ENCODE measurements at regions not wholly inside any gene's neighbourhood (a gene's known extent, or its start where the extent isn't known, plus 50 kb on each side); places are given as distances from the start of the nearest gene placed in this dataset.

- Histone ChIP-seq H2AFZ (ENCODE audit: insufficient read depth, low read depth, low read length, poor library complexity, severe bottlenecking) (no peak overlapping the region), H3K27ac (ENCODE audit: low read length in 2 of 2) (no peak overlapping the region), H3K36me3 (replicated peaks in 1 of 2; ENCODE audit: control extremely low read depth in 1 of 2, control insufficient read depth in 1 of 2, extremely low read depth in 1 of 2, insufficient read depth in 2 of 2, low read length in 1 of 2) (no peaks in the 10 kb centered on the region), H3K4me2 (replicated peaks; ENCODE audit: low read depth, low read length, poor library complexity, severe bottlenecking) (no peak overlapping the region), H3K9me3 (ENCODE audit: control extremely low read depth in 1 of 3, control insufficient read depth in 2 of 3, insufficient read depth in 1 of 3, low read length in 2 of 3) (no peaks in the 10 kb centered on the region), H3K27me3 (replicated peaks in 1 of 4; ENCODE audit: control extremely low read depth in 1 of 4, control insufficient read depth in 3 of 4, insufficient read depth in 4 of 4, low read length in 3 of 4) (no peaks in the 10 kb centered on the region), H3K4me1 (ENCODE audit: control insufficient read depth in 2 of 2, insufficient read depth in 2 of 2, low read length in 2 of 2) (no peaks in the 10 kb centered on the region), H4K20me1 (ENCODE audit: control insufficient read depth, insufficient read depth, low read length, poor library complexity, severe bottlenecking) (no peaks in the 10 kb centered on the region), H3K9ac (ENCODE audit: low read length) (no peak overlapping the region), H3K79me2 (ENCODE audit: control insufficient read depth, insufficient read depth, low read length) (no peaks in the 10 kb centered on the region), H3K4me3 (ENCODE audit: control extremely low read depth in 1 of 5, extremely low read depth in 1 of 5, insufficient read depth in 1 of 5, low read depth in 2 of 5, low read length in 4 of 5) (no peak overlapping the region)
- Mint-ChIP-seq H3K27ac (no peak overlapping the region), H3K9me3 (ENCODE audit: insufficient read depth) (no peaks in the 10 kb centered on the region), H3K27me3 (peaks cover 5% of the 10 kb centered on the region), H3K4me1 (no peaks in the 10 kb centered on the region), H3K4me3 (no peak overlapping the region)
- DNase-seq: no peak
- no peak for ATAC-seq (ENCODE audit: low read depth)
- WGBS (ENCODE audit: insufficient coverage): no CpG with 5 or more reads among the region's 1 CpG
- TF ChIP-seq EZH2 (IDR thresholded peaks at IDR 0.05; ENCODE audit: borderline replicate concordance, insufficient read depth, low read depth, low read length, poor library complexity, severe bottlenecking): no peak
- TF ChIP-seq CTCF (IDR thresholded peaks at IDR 0.05): no peak
- ChIA-PET POLR2A (no interaction called here), CTCF (no interaction called here)
- intact Hi-C loops (cut with micrococcal nuclease): no loop called here
Observed at GRCh38 chr5:58262226-58262625, 197.7 kb downstream of the PLK2 start.

GRCh38 chr5:58261605-58262004, 198.3 kb downstream of the PLK2 start:
- H3K27me3 Mint-ChIP-seq: peaks cover 5% of the 10 kb centered on the region
- 100% methylated on average over 2 of the region's 4 CpGs for WGBS (ENCODE audit: insufficient coverage)
- no peaks in the 10 kb centered on the region for H4K20me1 ChIP-seq (ENCODE audit: control insufficient read depth, insufficient read depth, low read length, poor library complexity, severe bottlenecking)
- no peak overlapping the region for H3K9ac ChIP-seq (ENCODE audit: low read length)
- H3K4me3 ChIP-seq (ENCODE audit: control extremely low read depth in 1 of 5, extremely low read depth in 1 of 5, insufficient read depth in 1 of 5, low read depth in 2 of 5, low read length in 4 of 5): no peak overlapping the region
- ChIA-PET CTCF (no interaction called here), POLR2A (no interaction called here)
- no peaks in the 10 kb centered on the region for H3K27me3 ChIP-seq (replicated peaks in 1 of 4; ENCODE audit: control extremely low read depth in 1 of 4, control insufficient read depth in 3 of 4, insufficient read depth in 4 of 4, low read length in 3 of 4)
- intact Hi-C loops (cut with micrococcal nuclease): no loop called here
- no peak for ATAC-seq (ENCODE audit: low read depth)
- no peaks in the 10 kb centered on the region for H3K36me3 ChIP-seq (replicated peaks in 1 of 2; ENCODE audit: control extremely low read depth in 1 of 2, control insufficient read depth in 1 of 2, extremely low read depth in 1 of 2, insufficient read depth in 2 of 2, low read length in 1 of 2)
- TF ChIP-seq EZH2 (IDR thresholded peaks at IDR 0.05; ENCODE audit: borderline replicate concordance, insufficient read depth, low read depth, low read length, poor library complexity, severe bottlenecking) (no peak), CTCF (IDR thresholded peaks at IDR 0.05) (no peak)
- no peaks in the 10 kb centered on the region for H3K4me1 Mint-ChIP-seq
- no peak overlapping the region for H3K27ac ChIP-seq (ENCODE audit: low read length in 2 of 2)
- H3K4me2 ChIP-seq (replicated peaks; ENCODE audit: low read depth, low read length, poor library complexity, severe bottlenecking): no peak overlapping the region
- no peak overlapping the region for H3K27ac Mint-ChIP-seq
- no peaks in the 10 kb centered on the region for H3K79me2 ChIP-seq (ENCODE audit: control insufficient read depth, insufficient read depth, low read length)
- no peaks in the 10 kb centered on the region for H3K9me3 Mint-ChIP-seq (ENCODE audit: insufficient read depth)
- H3K4me1 ChIP-seq (ENCODE audit: control insufficient read depth in 2 of 2, insufficient read depth in 2 of 2, low read length in 2 of 2): no peaks in the 10 kb centered on the region
- no peaks in the 10 kb centered on the region for H3K9me3 ChIP-seq (ENCODE audit: control extremely low read depth in 1 of 3, control insufficient read depth in 2 of 3, insufficient read depth in 1 of 3, low read length in 2 of 3)
- no peak for DNase-seq
- no peak overlapping the region for H3K4me3 Mint-ChIP-seq
- no peak overlapping the region for H2AFZ ChIP-seq (ENCODE audit: insufficient read depth, low read depth, low read length, poor library complexity, severe bottlenecking)
